Spinal cord (tissue), 9 donors: ENCODE measurements at regions not wholly inside any gene's neighbourhood (a gene's known extent, or its start where the extent isn't known, plus 50 kb on each side); places are given as distances from the start of the nearest gene placed in this dataset.
"Not testable (repeated sequence)": the region's sequence is repeated elsewhere in the genome, so short reads cannot be mapped to it uniquely, and the experiment has no call there.

Source experiments
- DNase-seq, 6 donors: peaks; one replicate each; pipeline versions ENCODE4 v3.0.0 to v3.0.0-alpha.2; 2013 to 2015; ENCODE audit warnings: low spot score in 6 of 6, low read depth in 4 of 6
- H3K27ac ChIP-seq: one replicate; pipeline ENCODE4 v1.5.1; 2013; ENCODE audit warnings: low read depth, low read length, control low read depth
- H3K27me3 ChIP-seq: one replicate; pipeline ENCODE4 v1.6.1; 2013; ENCODE audit warnings: low read length; ENCODE audit not compliant: control insufficient read depth, insufficient read depth
- H3K36me3 ChIP-seq: one replicate; pipeline ENCODE4 v1.6.1; 2013; ENCODE audit warnings: low read length; ENCODE audit not compliant: control insufficient read depth, insufficient read depth
- H3K4me1 ChIP-seq: one replicate; pipeline ENCODE4 v1.6.1; 2013; ENCODE audit warnings: low read length; ENCODE audit not compliant: control insufficient read depth, insufficient read depth
- H3K4me3 ChIP-seq: one replicate; pipeline ENCODE4 v1.5.1; 2013; ENCODE audit warnings: low read depth, low read length, control low read depth
- H3K9me3 ChIP-seq: one replicate; pipeline ENCODE4 v1.6.1; 2013; ENCODE audit warnings: low read length; ENCODE audit not compliant: control insufficient read depth, insufficient read depth
- WGBS: methylation state at CpG from one replicate; pipeline ENCODE4 v1.1.5; 2013; ENCODE audit warnings: missing lambda C conversion rate; ENCODE audit not compliant: insufficient coverage; 5-methylcytosine and 5-hydroxymethylcytosine counted together
- donor health status: healthy.

DNA sequence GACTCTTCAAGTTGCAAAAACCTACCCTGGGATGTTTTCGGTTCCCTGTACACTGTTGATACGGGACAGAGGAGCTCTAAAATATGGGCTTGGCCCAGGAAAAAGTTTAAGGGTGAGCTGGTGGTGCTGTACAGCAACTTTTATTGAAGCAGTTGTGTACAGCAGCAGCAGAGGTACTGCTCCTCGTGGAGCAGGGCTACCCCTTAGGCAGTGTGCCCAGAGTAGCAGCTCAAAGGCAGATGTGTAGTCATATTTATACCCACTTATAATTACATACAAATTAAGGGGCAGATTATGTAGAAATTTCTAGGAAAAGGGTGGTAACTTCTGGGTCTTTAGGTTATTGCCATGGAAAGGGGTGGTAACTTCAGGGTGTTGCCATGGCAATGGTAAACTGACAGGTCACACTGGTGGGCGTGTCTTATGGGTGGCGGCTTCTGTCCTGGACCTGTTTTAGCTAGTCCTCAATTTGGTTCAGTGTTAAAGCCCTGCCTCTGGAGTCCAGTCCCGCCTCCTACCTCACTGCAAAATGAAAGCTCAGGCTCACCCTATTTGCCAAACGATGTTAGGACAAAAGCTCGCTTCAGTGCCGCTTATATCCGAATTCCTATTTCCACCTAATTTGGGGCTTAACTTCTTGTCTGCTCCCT lies 203.2 kb downstream of the ETAA1 start:
- no peaks in the 10 kb centered on the region for H3K4me1 ChIP-seq
- 76% methylated on average over 8 of the region's 10 CpGs for WGBS
- H3K9me3 ChIP-seq: no peaks in the 10 kb centered on the region
- no peak for DNase-seq
- H3K36me3 ChIP-seq: no peaks in the 10 kb centered on the region
- no peak overlapping the region for H3K27ac ChIP-seq
- no peak overlapping the region for H3K4me3 ChIP-seq
- no peaks in the 10 kb centered on the region for H3K27me3 ChIP-seq

DNA sequence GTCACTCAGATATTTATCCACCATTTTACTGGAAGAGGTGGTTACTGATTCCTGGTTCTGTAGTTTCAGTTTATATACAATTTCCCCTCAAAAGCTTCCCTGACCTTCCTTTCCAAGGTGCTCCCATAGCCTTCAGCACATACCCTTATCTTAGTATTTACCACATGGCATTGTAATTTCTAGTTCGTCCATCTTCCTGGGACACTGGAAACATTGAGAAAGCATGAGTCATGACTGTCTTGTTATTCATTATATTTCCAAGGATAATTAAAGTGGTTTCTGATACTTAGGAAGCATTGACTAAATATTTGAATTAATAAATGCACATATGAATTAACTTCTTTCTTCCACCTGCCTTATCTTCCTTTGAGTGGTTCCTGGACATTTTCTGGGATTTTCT lies 203.8 kb downstream of the ETAA1 start:
- H3K4me1 ChIP-seq: no peaks in the 10 kb centered on the region
- no peak overlapping the region for H3K4me3 ChIP-seq
- no CpG with 5 or more reads among the region's 1 CpG for WGBS
- H3K9me3 ChIP-seq: no peaks in the 10 kb centered on the region
- no peak for DNase-seq
- no peaks in the 10 kb centered on the region for H3K27me3 ChIP-seq
- no peaks in the 10 kb centered on the region for H3K36me3 ChIP-seq
- no peak overlapping the region for H3K27ac ChIP-seq

DNA sequence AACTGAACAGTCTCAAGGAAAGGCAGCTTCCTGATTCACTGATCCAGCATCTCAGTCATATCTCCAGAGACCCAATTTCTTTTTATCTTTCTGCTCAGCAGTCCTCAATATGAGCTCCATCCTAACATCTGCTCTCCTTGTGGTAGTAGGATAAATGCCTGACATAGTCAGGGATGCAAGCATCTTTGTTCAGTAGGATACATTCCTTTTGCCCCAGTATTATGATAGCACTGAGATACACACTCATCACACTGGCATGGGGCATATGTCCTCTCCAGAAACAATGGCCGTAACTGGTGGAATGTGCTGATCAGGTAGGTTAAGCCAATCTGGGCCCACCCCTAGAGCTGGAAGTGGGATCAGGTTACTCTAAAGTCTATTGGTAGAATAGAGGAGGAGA lies 207.2 kb downstream of the ETAA1 start:
- no peak for DNase-seq
- H3K4me1 ChIP-seq: no peaks in the 10 kb centered on the region
- no peaks in the 10 kb centered on the region for H3K36me3 ChIP-seq
- no peaks in the 10 kb centered on the region for H3K9me3 ChIP-seq
- H3K4me3 ChIP-seq: no peak overlapping the region
- 100% methylated on average over 1 of the region's 1 CpG for WGBS
- H3K27me3 ChIP-seq: no peaks in the 10 kb centered on the region
- H3K27ac ChIP-seq: no peak overlapping the region

DNA sequence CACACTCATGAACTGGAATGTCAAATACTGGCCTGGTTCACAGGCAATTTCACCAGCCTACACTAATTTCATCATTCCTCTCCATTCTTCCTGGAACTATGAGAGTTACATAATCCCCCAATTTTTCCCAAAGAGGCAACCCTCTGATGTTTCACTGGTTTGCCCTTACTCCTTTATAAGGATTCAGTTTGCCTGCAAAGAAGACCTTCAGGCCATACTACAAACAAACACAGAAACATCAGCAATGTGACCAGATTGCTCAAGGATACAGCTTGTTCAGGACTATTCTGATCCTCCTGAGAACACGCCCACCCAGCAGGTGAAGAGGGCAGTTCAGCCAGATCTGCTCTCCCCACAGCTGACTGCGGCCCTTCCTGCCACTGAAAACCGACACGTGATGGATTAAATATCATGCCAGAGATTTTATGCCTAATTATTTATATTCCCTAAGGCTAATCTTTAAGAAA lies 215.5 kb downstream of the ETAA1 start:
- no peak for DNase-seq
- Histone ChIP-seq H3K4me1 (no peaks in the 10 kb centered on the region), H3K27ac (no peak overlapping the region), H3K36me3 (no peaks in the 10 kb centered on the region), H3K27me3 (no peaks in the 10 kb centered on the region), H3K9me3 (no peaks in the 10 kb centered on the region), H3K4me3 (no peak overlapping the region)
- no CpG with 5 or more reads among the region's 4 CpGs for WGBS

DNA sequence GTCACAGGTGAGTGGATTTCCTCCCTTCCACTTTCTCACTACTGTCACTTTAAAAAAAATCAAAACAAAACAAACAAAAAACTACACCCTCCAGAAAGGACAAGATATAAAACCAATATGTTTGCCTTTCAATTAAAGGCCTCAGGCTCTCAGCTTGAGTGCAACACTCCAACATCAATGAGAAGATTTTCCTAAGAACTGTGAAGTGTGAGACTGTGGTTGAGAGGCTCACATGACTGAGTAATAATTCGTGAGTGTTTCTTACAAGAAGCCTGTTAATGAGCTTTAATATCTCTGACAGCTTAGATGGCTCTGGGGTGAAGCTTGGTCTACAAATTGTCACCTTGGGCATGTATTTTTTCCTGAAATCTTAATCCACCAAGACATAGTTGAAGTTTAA lies 216.1 kb downstream of the ETAA1 start:
- no peak overlapping the region for H3K27ac ChIP-seq
- H3K9me3 ChIP-seq: no peaks in the 10 kb centered on the region
- no CpG with 5 or more reads among the region's 1 CpG for WGBS
- DNase-seq: no peak
- H3K4me3 ChIP-seq: no peak overlapping the region
- H3K27me3 ChIP-seq: no peaks in the 10 kb centered on the region
- H3K4me1 ChIP-seq: no peaks in the 10 kb centered on the region
- no peaks in the 10 kb centered on the region for H3K36me3 ChIP-seq

DNA sequence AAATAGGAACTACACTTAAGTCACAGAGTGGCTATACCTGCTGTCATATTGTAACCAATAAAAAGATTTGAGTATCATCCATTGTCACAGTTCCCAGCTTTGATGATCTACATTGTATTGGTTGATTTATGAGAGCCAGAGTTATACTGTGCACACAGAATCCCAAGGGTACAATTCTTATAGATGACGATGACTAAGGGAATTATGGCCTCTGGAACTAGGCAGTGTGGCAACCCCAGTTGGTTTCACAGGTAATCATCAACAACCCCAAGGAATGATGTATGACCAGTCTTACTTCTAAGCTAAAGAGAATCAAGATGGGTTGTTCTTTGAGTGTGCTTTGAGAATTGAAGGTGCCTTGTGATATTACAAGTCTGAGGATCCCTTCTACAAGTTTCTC lies 217.3 kb downstream of the ETAA1 start:
- no peak for DNase-seq
- WGBS: 100% methylated on average over 1 of the region's 1 CpG
- Histone ChIP-seq H3K36me3 (no peaks in the 10 kb centered on the region), H3K4me3 (no peak overlapping the region), H3K27ac (no peak overlapping the region), H3K27me3 (no peaks in the 10 kb centered on the region), H3K4me1 (no peaks in the 10 kb centered on the region), H3K9me3 (no peaks in the 10 kb centered on the region)

DNA sequence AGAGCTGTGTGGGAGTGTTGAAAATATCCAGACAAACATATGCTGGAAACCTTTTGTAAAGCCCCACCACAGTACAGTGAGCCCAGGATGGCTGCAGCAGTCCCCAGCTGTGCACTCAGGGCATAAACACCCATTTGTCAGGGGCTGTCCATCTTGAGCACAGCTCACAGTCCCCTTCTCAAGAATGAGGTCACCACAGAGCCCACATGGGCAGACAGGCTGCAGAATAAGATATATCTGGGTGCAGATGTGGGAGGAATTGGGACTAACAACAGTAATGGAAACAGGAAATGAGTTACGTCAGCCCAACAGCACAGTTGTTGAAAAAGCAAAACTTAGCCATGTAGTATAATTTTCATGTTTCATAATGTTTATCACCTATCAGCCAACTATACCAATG lies 219.6 kb downstream of the ETAA1 start:
- DNase-seq: no peak
- H3K27me3 ChIP-seq: no peaks in the 10 kb centered on the region
- H3K9me3 ChIP-seq: no peaks in the 10 kb centered on the region
- no CpG with 5 or more reads among the region's 1 CpG for WGBS
- no peaks in the 10 kb centered on the region for H3K4me1 ChIP-seq
- no peak overlapping the region for H3K27ac ChIP-seq
- H3K4me3 ChIP-seq: no peak overlapping the region
- no peaks in the 10 kb centered on the region for H3K36me3 ChIP-seq

DNA sequence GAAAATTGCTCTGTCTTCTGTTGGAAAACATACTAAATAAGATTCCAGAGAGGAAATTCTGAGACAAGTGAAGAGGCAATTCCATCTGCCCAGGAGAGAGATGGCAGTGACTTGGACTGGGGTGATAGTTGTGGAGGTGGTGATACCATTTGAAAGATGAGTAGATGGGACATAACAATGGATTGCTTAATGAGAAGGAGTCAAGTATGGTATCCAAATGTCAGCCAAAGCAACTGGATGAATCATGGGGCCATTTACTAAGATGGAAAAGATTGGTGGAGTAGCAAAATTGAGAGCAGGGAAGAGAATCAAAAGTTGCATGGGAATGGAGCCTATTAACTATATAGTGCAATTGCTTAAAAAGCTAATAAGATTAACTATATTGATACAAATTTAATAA lies 222.1 kb downstream of the ETAA1 start:
- Histone ChIP-seq H3K27ac (no peak overlapping the region), H3K4me1 (no peaks in the 10 kb centered on the region), H3K27me3 (no peaks in the 10 kb centered on the region), H3K4me3 (no peak overlapping the region), H3K36me3 (no peaks in the 10 kb centered on the region), H3K9me3 (no peaks in the 10 kb centered on the region)
- no peak for DNase-seq

DNA sequence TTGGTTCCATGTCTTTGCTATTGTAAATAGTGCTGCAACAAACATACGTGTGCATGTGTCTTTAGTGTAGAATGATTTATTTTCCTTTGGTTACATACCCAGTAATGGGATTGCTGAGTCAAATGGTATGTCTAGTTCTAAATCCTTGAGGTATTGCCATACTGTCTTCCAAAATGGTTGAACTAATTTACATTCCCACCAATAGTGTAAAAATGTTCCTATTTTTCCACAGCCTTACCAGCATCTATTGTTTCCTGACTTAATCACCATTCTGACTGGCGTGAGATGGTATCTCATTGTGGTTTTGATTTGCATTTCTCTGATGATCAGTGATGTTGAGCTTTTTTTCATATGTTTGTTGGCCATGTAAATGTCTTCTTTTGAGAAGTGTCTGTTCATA lies 226.6 kb downstream of the ETAA1 start:
- not testable (repeated sequence) for H3K36me3 ChIP-seq
- whole genome bisulfite sequencing: no CpG with 5 or more reads among the region's 2 CpGs

DNA sequence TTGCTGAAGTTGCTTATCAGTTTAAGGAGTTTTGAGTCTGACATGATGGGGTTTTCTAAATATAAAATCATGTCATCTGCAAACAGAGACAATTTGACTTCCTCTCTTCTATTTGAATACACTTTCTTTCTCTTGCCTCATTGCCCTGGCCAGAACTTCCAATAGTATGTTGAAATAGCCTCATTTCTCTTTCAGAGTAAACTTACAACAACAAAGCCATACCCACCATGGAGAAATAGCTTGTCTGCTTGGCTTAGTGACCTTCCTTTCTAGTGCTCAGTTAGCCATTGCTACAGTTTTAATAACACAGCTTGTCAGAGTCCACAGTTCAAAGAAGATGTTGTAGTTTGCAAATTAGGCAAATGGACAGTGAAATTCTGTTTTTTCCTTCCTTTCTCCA lies 228.0 kb downstream of the ETAA1 start:
- Histone ChIP-seq H3K4me3 (no peak overlapping the region), H3K27ac (no peak overlapping the region), H3K27me3 (no peaks in the 10 kb centered on the region), H3K36me3 (no peaks in the 10 kb centered on the region), H3K9me3 (no peaks in the 10 kb centered on the region), H3K4me1 (no peaks in the 10 kb centered on the region)
- no peak for DNase-seq

More for the DNA sequence above, 226.6 kb downstream of the ETAA1 start:
- not testable (repeated sequence) for H3K27me3 ChIP-seq, H3K4me1 ChIP-seq, H3K27ac ChIP-seq, H3K4me3 ChIP-seq, DNase-seq, H3K9me3 ChIP-seq
